Loucy (cell line): ENCODE measurements at regions not wholly inside any gene's neighbourhood (a gene's known extent, or its start where the extent isn't known, plus 50 kb on each side); places are given as distances from the start of the nearest gene placed in this dataset.

ENCODE experiments used
- H2AFZ ChIP-seq: fragments of 200-600 bp; sonication (generic); 2 replicates; pipeline ENCODE4 v1.6.0; 2016; ENCODE audit warnings: antibody characterized with exemption, mild to moderate bottlenecking, low read length, moderate library complexity
- H3F3A ChIP-seq: fragments of 200-600 bp; 2 replicates; pipeline ENCODE4 v1.6.0; 2016; ENCODE audit warnings: antibody characterized with exemption, low read depth, mild to moderate bottlenecking
- H3K27me3 ChIP-seq: fragments of 200-600 bp; sonication (generic); 2 replicates; pipeline ENCODE4 v1.6.1; 2014; ENCODE audit warnings: low read length, mild to moderate bottlenecking; ENCODE audit not compliant: insufficient read depth, poor library complexity, severe bottlenecking
- H3K36me3 ChIP-seq: fragments of 200-600 bp; sonication (generic); 2 replicates; pipeline ENCODE4 v1.6.1; 2016; ENCODE audit warnings: low read length; ENCODE audit not compliant: insufficient read depth
- H3K4me1 ChIP-seq: fragments of 200-600 bp; sonication (generic); 2 replicates; pipeline ENCODE4 v1.5.1; 2014; ENCODE audit warnings: low read length, mild to moderate bottlenecking; ENCODE audit not compliant: insufficient read depth, poor library complexity, severe bottlenecking
- H3K4me2 ChIP-seq: fragments of 200-600 bp; sonication (generic); 2 replicates; pipeline ENCODE4 v1.6.0; 2014; ENCODE audit warnings: antibody characterized with exemption, low read length, low read depth, mild to moderate bottlenecking; ENCODE audit not compliant: poor library complexity, severe bottlenecking
- H3K4me3 ChIP-seq: fragments of 200-600 bp; sonication (generic); 2 replicates; pipeline ENCODE4 v1.5.1; 2014; ENCODE audit warnings: low read length, mild to moderate bottlenecking, mixed read lengths; ENCODE audit not compliant: poor library complexity, severe bottlenecking
- H3K79me2 ChIP-seq: fragments of 200-600 bp; sonication (generic); 2 replicates; pipeline ENCODE4 v1.6.1; 2014; ENCODE audit warnings: low read length; ENCODE audit not compliant: insufficient read depth
- H3K9ac ChIP-seq: fragments of 200-600 bp; sonication (generic); 2 replicates; pipeline ENCODE4 v1.6.0; 2014; ENCODE audit warnings: mild to moderate bottlenecking, low read depth, low read length, moderate library complexity; ENCODE audit not compliant: poor library complexity, severe bottlenecking
- H3K9me2 ChIP-seq: fragments of 200-600 bp; sonication (generic); replicated peaks from 2 replicates; pipeline ENCODE4 v1.6.1; 2016; ENCODE audit warnings: low read depth, low read length, mixed read lengths
- H3K9me3 ChIP-seq: fragments of 200-600 bp; sonication (generic); 2 replicates; pipeline ENCODE4 v1.6.1; 2014; ENCODE audit warnings: mild to moderate bottlenecking, antibody characterized with exemption, low read length, low read depth; ENCODE audit not compliant: insufficient read depth
- H4K20me1 ChIP-seq: fragments of 200-600 bp; sonication (generic); 2 replicates; pipeline ENCODE4 v1.6.0; 2014; ENCODE audit warnings: antibody characterized with exemption, low read length, mild to moderate bottlenecking; ENCODE audit not compliant: insufficient read depth, poor library complexity, severe bottlenecking
- EZH2phosphoT487 ChIP-seq: fragments of 200-600 bp; IDR thresholded peaks from 2 replicates; pipeline ENCODE4 v1.6.1; 2018; ENCODE audit warnings: antibody characterized with exemption, mild to moderate bottlenecking, moderate library complexity, borderline replicate concordance
- TF ChIP-seq, protein P1 (sequence below): fragments of 200-600 bp; sonication (generic); conservative IDR thresholded peaks from 2 replicates; pipeline ENCODE4 v1.5.1; 2014; ENCODE audit warnings: mild to moderate bottlenecking, antibody characterized with exemption, low read length

DNA sequence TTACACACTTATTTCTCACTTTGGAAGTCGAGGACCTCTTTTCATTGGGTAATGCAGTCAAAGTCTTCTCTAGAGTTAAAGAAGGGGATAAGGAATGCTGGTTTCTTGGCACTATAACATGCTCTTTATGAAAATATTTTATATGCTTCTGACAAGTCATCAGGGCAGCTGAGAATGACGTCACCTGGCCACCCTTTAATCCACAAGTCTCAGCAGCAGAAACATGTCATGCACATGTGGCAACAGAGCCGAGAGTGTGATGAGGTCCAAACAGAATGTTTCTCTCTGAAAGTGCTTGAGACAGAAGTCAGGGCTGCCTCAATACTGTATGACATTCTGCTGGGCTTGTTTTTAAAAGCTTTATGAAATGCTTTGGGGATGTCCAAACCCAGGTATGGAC, 63.5 kb upstream of the C10orf90 start:
- H2AFZ ChIP-seq: no peak overlapping the region
- no peak overlapping the region for H3K4me3 ChIP-seq
- no peaks in the 10 kb centered on the region for H4K20me1 ChIP-seq
- no peaks in the 10 kb centered on the region for H3K36me3 ChIP-seq
- H3F3A ChIP-seq: no peaks in the 10 kb centered on the region
- TF ChIP-seq EZH2phosphoT487: no peak
- TF ChIP-seq, protein P1, sequence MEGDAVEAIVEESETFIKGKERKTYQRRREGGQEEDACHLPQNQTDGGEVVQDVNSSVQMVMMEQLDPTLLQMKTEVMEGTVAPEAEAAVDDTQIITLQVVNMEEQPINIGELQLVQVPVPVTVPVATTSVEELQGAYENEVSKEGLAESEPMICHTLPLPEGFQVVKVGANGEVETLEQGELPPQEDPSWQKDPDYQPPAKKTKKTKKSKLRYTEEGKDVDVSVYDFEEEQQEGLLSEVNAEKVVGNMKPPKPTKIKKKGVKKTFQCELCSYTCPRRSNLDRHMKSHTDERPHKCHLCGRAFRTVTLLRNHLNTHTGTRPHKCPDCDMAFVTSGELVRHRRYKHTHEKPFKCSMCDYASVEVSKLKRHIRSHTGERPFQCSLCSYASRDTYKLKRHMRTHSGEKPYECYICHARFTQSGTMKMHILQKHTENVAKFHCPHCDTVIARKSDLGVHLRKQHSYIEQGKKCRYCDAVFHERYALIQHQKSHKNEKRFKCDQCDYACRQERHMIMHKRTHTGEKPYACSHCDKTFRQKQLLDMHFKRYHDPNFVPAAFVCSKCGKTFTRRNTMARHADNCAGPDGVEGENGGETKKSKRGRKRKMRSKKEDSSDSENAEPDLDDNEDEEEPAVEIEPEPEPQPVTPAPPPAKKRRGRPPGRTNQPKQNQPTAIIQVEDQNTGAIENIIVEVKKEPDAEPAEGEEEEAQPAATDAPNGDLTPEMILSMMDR: no peak
- peaks cover 2% of the 10 kb centered on the region; the same call in 1 of the 2 replicates for H3K9me3 ChIP-seq
- no peaks in the 10 kb centered on the region for H3K27me3 ChIP-seq
- no peaks in the 10 kb centered on the region for H3K9me2 ChIP-seq
- H3K79me2 ChIP-seq: no peaks in the 10 kb centered on the region
- no peak overlapping the region for H3K9ac ChIP-seq
- no peak overlapping the region for H3K4me2 ChIP-seq
- no peaks in the 10 kb centered on the region for H3K4me1 ChIP-seq

DNA sequence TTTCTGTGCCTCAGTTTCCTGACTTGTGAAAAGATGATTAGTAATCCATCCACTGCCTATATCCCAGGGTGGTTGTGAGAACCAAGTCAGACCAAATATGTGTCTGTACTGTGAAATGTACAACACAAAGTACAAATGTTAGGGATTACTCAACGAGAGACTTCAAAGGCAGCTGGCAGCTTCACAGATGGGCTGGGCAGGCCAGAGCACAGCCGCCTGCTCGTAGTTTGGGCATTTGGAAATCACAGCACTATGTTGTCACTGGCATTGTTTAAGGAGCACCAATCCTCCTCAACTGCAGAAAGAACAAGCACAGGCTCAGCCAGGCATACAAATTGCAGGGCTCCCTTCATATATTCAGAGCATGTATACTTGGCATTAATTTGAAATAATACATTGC, 64.5 kb upstream of the C10orf90 start:
- H3F3A ChIP-seq: no peaks in the 10 kb centered on the region
- no peaks in the 10 kb centered on the region for H3K27me3 ChIP-seq
- no peak for TF ChIP-seq EZH2phosphoT487
- TF ChIP-seq, protein P1: no peak
- no peaks in the 10 kb centered on the region for H3K79me2 ChIP-seq
- no peaks in the 10 kb centered on the region for H3K9me2 ChIP-seq
- no peaks in the 10 kb centered on the region for H3K36me3 ChIP-seq
- peaks cover 2% of the 10 kb centered on the region; the same call in 1 of the 2 replicates for H3K9me3 ChIP-seq
- no peak overlapping the region for H2AFZ ChIP-seq
- no peaks in the 10 kb centered on the region for H3K4me1 ChIP-seq
- no peak overlapping the region for H3K4me3 ChIP-seq
- H3K9ac ChIP-seq: no peak overlapping the region
- H4K20me1 ChIP-seq: no peaks in the 10 kb centered on the region
- no peak overlapping the region for H3K4me2 ChIP-seq

DNA sequence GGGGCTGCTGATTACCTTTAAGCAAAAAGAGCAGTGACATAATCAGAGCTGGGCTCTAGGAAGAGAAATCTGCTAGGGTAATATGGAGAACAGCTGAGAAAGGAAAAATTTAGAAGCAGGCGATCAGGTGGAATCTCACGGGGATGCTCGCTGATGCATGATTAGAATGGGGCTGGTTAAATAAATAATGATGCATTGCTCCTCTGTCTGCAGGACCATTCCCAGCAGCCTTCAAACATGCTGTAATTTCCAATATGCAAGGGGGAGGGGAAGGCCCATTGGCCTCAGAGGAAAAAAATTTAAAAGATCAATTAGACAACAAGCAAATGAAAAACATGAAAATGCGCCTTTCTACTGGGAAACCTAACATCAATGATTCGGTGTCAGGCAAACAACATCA, 65.6 kb upstream of the C10orf90 start:
- Histone ChIP-seq H3K27me3 (no peaks in the 10 kb centered on the region), H3K9me2 (no peaks in the 10 kb centered on the region), H2AFZ (no peak overlapping the region), H3K4me3 (no peak overlapping the region), H3K79me2 (no peaks in the 10 kb centered on the region), H4K20me1 (no peaks in the 10 kb centered on the region), H3F3A (no peaks in the 10 kb centered on the region), H3K4me1 (no peaks in the 10 kb centered on the region), H3K9ac (no peak overlapping the region), H3K9me3 (peaks cover 2% of the 10 kb centered on the region; the same call in 1 of the 2 replicates), H3K36me3 (no peaks in the 10 kb centered on the region), H3K4me2 (no peak overlapping the region)
- TF ChIP-seq, protein P1: no peak
- TF ChIP-seq EZH2phosphoT487: no peak
